GM12892 (cell line): ENCODE measurements at regions not wholly inside any gene's neighbourhood (a gene's known extent, or its start where the extent isn't known, plus 50 kb on each side); places are given as distances from the start of the nearest gene placed in this dataset.

Experiments
- POLR2A ChIP-seq: IDR thresholded peaks from 2 replicates; pipeline ENCODE4 v1.6.1; 2011; ENCODE audit warnings: low read depth, low read length, control low read depth
- POLR2AphosphoS5 ChIP-seq: IDR thresholded peaks from 2 replicates; pipeline ENCODE4 v1.6.1; 2011; ENCODE audit warnings: low read depth, low read length, control low read depth
- TAF1 ChIP-seq: IDR thresholded peaks from 2 replicates; pipeline ENCODE4 v1.6.1; 2011; ENCODE audit warnings: low read depth, mild to moderate bottlenecking, control low read depth, low read length, borderline replicate concordance

GRCh38 chr9:82922686-82923085 lies 140.3 kb downstream of the RASEF start:
- TF ChIP-seq TAF1 (no peak), POLR2A (no peak), POLR2AphosphoS5 (no peak)
